ENCODE measurements at regions not wholly inside any gene's neighbourhood (a gene's known extent, or its start where the extent isn't known, plus 50 kb on each side); places are given as distances from the start of the nearest gene placed in this dataset.
A peak's percentile ranks its signal among the peaks of the same experiment; 100 is the strongest.

GRCh38 chr3:13161771-13162535 lies 88.7 kb upstream of the IQSEC1 start:
- no peaks in the 10 kb centered on the region for H3K79me1 ChIP-seq (ENCODE audit: low read depth, low read length)
- no peak overlapping the region for H2AFZ ChIP-seq (ENCODE audit: low read length)
- no peaks in the 10 kb centered on the region for H3K9me3 ChIP-seq (replicated peaks in 1 of 2; ENCODE audit: control insufficient read depth in 2 of 2, insufficient read depth in 1 of 2, low read depth in 1 of 2, low read length in 2 of 2)
- peak overlapping the region; percentile 84 for H3K14ac ChIP-seq (ENCODE audit: low read length)
- no peak overlapping the region for H3K4ac ChIP-seq (ENCODE audit: low read length)
- H4K91ac ChIP-seq (ENCODE audit: low read depth, low read length, poor library complexity): no peak overlapping the region
- no peak overlapping the region for H4K8ac ChIP-seq (ENCODE audit: low read depth, low read length)
- H2BK5ac ChIP-seq (ENCODE audit: low read length): peak overlapping the region; percentile 33
- H2BK12ac ChIP-seq (ENCODE audit: low read length): no peak overlapping the region
- no peak overlapping the region for H3K4me2 ChIP-seq (ENCODE audit: insufficient read depth, low read length, poor library complexity, severe bottlenecking)
- H3K27ac ChIP-seq (replicated peaks; ENCODE audit: low read length): no peak overlapping the region
- WGBS, 2 donors (ENCODE audit: extremely low coverage in 2 of 2, insufficient read length in 2 of 2, insufficient replicate concordance in 1 of 2): no CpG with 5 or more reads among the region's 18 CpGs
- H3K36me3 ChIP-seq (replicated peaks in 1 of 2; ENCODE audit: control insufficient read depth in 2 of 2, insufficient read depth in 2 of 2, low read length in 2 of 2): no peaks in the 10 kb centered on the region
- no peak for DNase-seq (ENCODE audit: low spot score)
- H3K9ac ChIP-seq (ENCODE audit: low read depth, low read length, poor library complexity): no peak overlapping the region
- H2BK15ac ChIP-seq (ENCODE audit: low read length): peak overlapping the region; percentile 30
- peak overlapping the region; percentile 70 for H2BK120ac ChIP-seq (ENCODE audit: low read depth, low read length)
- H3K4me3 ChIP-seq (ENCODE audit: low read length in 2 of 2): no peak overlapping the region
- H3K4me1 ChIP-seq (ENCODE audit: control insufficient read depth in 2 of 2, insufficient read depth in 1 of 2, low read depth in 1 of 2, low read length in 2 of 2): peaks cover 10 to 12% of the 10 kb centered on the region in 2 donors
- H3K18ac ChIP-seq (ENCODE audit: low read length): peak overlapping the region; percentile 92
- H3K27me3 ChIP-seq (ENCODE audit: control insufficient read depth in 3 of 3, insufficient read depth in 3 of 3, low read depth in 1 of 3, low read length in 3 of 3): no peaks in the 10 kb centered on the region
- H2AK5ac ChIP-seq (ENCODE audit: low read depth, low read length): peak overlapping the region; percentile 23
- peak overlapping the region; percentile 90 for H3K23ac ChIP-seq (ENCODE audit: low read depth, low read length, poor library complexity)

- no peak overlapping the region for H4K91ac ChIP-seq (ENCODE audit: low read depth, low read length, poor library complexity)
- no peak overlapping the region for H3K27ac ChIP-seq (replicated peaks; ENCODE audit: low read length)
- H3K79me1 ChIP-seq (ENCODE audit: low read depth, low read length): no peaks in the 10 kb centered on the region
- H2BK12ac ChIP-seq (ENCODE audit: low read length): no peak overlapping the region
- H2AK5ac ChIP-seq (ENCODE audit: low read depth, low read length): peak overlapping the region; percentile 23
- H3K27me3 ChIP-seq (ENCODE audit: control insufficient read depth in 3 of 3, insufficient read depth in 3 of 3, low read depth in 1 of 3, low read length in 3 of 3): no peaks in the 10 kb centered on the region
- H4K8ac ChIP-seq (ENCODE audit: low read depth, low read length): no peak overlapping the region
- no peaks in the 10 kb centered on the region for H3K36me3 ChIP-seq (replicated peaks in 1 of 2; ENCODE audit: control insufficient read depth in 2 of 2, insufficient read depth in 2 of 2, low read length in 2 of 2)
- no peak overlapping the region for H3K4me2 ChIP-seq (ENCODE audit: insufficient read depth, low read length, poor library complexity, severe bottlenecking)
- WGBS, 2 donors (ENCODE audit: extremely low coverage in 2 of 2, insufficient read length in 2 of 2, insufficient replicate concordance in 1 of 2): no CpG with 5 or more reads among the region's 21 CpGs
- peak overlapping the region; percentile 70 for H2BK120ac ChIP-seq (ENCODE audit: low read depth, low read length)
- H3K9ac ChIP-seq (ENCODE audit: low read depth, low read length, poor library complexity): no peak overlapping the region
- peaks cover 10 to 12% of the 10 kb centered on the region in 2 donors for H3K4me1 ChIP-seq (ENCODE audit: control insufficient read depth in 2 of 2, insufficient read depth in 1 of 2, low read depth in 1 of 2, low read length in 2 of 2)
- H3K14ac ChIP-seq (ENCODE audit: low read length): no peak overlapping the region
- peak overlapping the region; percentile 30 for H2BK15ac ChIP-seq (ENCODE audit: low read length)
- H3K18ac ChIP-seq (ENCODE audit: low read length): peak overlapping the region; percentile 74
- H2AFZ ChIP-seq (ENCODE audit: low read length): peak overlapping the region; percentile 54
- DNase-seq (ENCODE audit: low spot score): no peak
- peaks cover 2 to 6% of the 10 kb centered on the region in 2 donors for H3K9me3 ChIP-seq (replicated peaks in 1 of 2; ENCODE audit: control insufficient read depth in 2 of 2, insufficient read depth in 1 of 2, low read depth in 1 of 2, low read length in 2 of 2)
- no peak overlapping the region for H3K4me3 ChIP-seq (ENCODE audit: low read length in 2 of 2)
- peak overlapping the region; percentile 33 for H2BK5ac ChIP-seq (ENCODE audit: low read length)
- no peak overlapping the region for H3K4ac ChIP-seq (ENCODE audit: low read length)
- peak overlapping the region; percentile 90 for H3K23ac ChIP-seq (ENCODE audit: low read depth, low read length, poor library complexity)
Observed at GRCh38 chr3:13161021-13161759, 88.0 kb upstream of the IQSEC1 start.

- no peak overlapping the region for H2BK15ac ChIP-seq (ENCODE audit: low read length)
- no peaks in the 10 kb centered on the region for H3K79me1 ChIP-seq (ENCODE audit: low read depth, low read length)
- no peak for DNase-seq (ENCODE audit: low spot score)
- no peak overlapping the region for H4K91ac ChIP-seq (ENCODE audit: low read depth, low read length, poor library complexity)
- H3K9me3 ChIP-seq (replicated peaks in 1 of 2; ENCODE audit: control insufficient read depth in 2 of 2, insufficient read depth in 1 of 2, low read depth in 1 of 2, low read length in 2 of 2): peaks cover 4 to 6% of the 10 kb centered on the region in 2 donors
- peak overlapping the region; percentile 54 for H2AFZ ChIP-seq (ENCODE audit: low read length)
- H2BK120ac ChIP-seq (ENCODE audit: low read depth, low read length): no peak overlapping the region
- H2BK12ac ChIP-seq (ENCODE audit: low read length): peak overlapping the region; percentile 30
- no peak overlapping the region for H2BK5ac ChIP-seq (ENCODE audit: low read length)
- no peak overlapping the region for H3K4ac ChIP-seq (ENCODE audit: low read length)
- H3K4me1 ChIP-seq (ENCODE audit: control insufficient read depth in 2 of 2, insufficient read depth in 1 of 2, low read depth in 1 of 2, low read length in 2 of 2): peaks cover 10 to 12% of the 10 kb centered on the region in 2 donors
- H2AK5ac ChIP-seq (ENCODE audit: low read depth, low read length): no peak overlapping the region
- H3K23ac ChIP-seq (ENCODE audit: low read depth, low read length, poor library complexity): no peak overlapping the region
- H3K36me3 ChIP-seq (replicated peaks in 1 of 2; ENCODE audit: control insufficient read depth in 2 of 2, insufficient read depth in 2 of 2, low read length in 2 of 2): no peaks in the 10 kb centered on the region
- no peak overlapping the region for H4K8ac ChIP-seq (ENCODE audit: low read depth, low read length)
- H3K9ac ChIP-seq (ENCODE audit: low read depth, low read length, poor library complexity): no peak overlapping the region
- H3K4me2 ChIP-seq (ENCODE audit: insufficient read depth, low read length, poor library complexity, severe bottlenecking): no peak overlapping the region
- H3K4me3 ChIP-seq (ENCODE audit: low read length in 2 of 2): no peak overlapping the region
- WGBS, 2 donors (ENCODE audit: extremely low coverage in 2 of 2, insufficient read length in 2 of 2, insufficient replicate concordance in 1 of 2): no CpG with 5 or more reads among the region's 1 CpG
- peak overlapping the region; percentile 52 for H3K18ac ChIP-seq (ENCODE audit: low read length)
- no peaks in the 10 kb centered on the region for H3K27me3 ChIP-seq (ENCODE audit: control insufficient read depth in 3 of 3, insufficient read depth in 3 of 3, low read depth in 1 of 3, low read length in 3 of 3)
- no peak overlapping the region for H3K27ac ChIP-seq (replicated peaks; ENCODE audit: low read length)
- peak overlapping the region; percentile 72 for H3K14ac ChIP-seq (ENCODE audit: low read length)
Observed at GRCh38 chr3:13160619-13161018, 87.4 kb upstream of the IQSEC1 start.

- Histone ChIP-seq H4K91ac (ENCODE audit: low read depth, low read length, poor library complexity) (no peak overlapping the region), H2BK5ac (ENCODE audit: low read length) (no peak overlapping the region), H2BK12ac (ENCODE audit: low read length) (no peak overlapping the region), H3K4me3 (ENCODE audit: low read length in 2 of 2) (no peak overlapping the region), H3K27ac (replicated peaks; ENCODE audit: low read length) (no peak overlapping the region), H4K8ac (ENCODE audit: low read depth, low read length) (no peak overlapping the region), H3K27me3 (ENCODE audit: control insufficient read depth in 3 of 3, insufficient read depth in 3 of 3, low read depth in 1 of 3, low read length in 3 of 3) (no peaks in the 10 kb centered on the region), H3K4ac (ENCODE audit: low read length) (no peak overlapping the region), H3K36me3 (replicated peaks in 1 of 2; ENCODE audit: control insufficient read depth in 2 of 2, insufficient read depth in 2 of 2, low read length in 2 of 2) (no peaks in the 10 kb centered on the region), H2AFZ (ENCODE audit: low read length) (no peak overlapping the region), H2BK15ac (ENCODE audit: low read length) (no peak overlapping the region), H2AK5ac (ENCODE audit: low read depth, low read length) (no peak overlapping the region), H3K18ac (ENCODE audit: low read length) (no peak overlapping the region), H3K9me3 (replicated peaks in 1 of 2; ENCODE audit: control insufficient read depth in 2 of 2, insufficient read depth in 1 of 2, low read depth in 1 of 2, low read length in 2 of 2) (peaks cover 6 to 8% of the 10 kb centered on the region in 2 donors), H3K4me2 (ENCODE audit: insufficient read depth, low read length, poor library complexity, severe bottlenecking) (no peak overlapping the region), H3K9ac (ENCODE audit: low read depth, low read length, poor library complexity) (no peak overlapping the region), H3K4me1 (ENCODE audit: control insufficient read depth in 2 of 2, insufficient read depth in 1 of 2, low read depth in 1 of 2, low read length in 2 of 2) (peaks cover 10 to 12% of the 10 kb centered on the region in 2 donors), H2BK120ac (ENCODE audit: low read depth, low read length) (no peak overlapping the region), H3K23ac (ENCODE audit: low read depth, low read length, poor library complexity) (no peak overlapping the region), H3K79me1 (ENCODE audit: low read depth, low read length) (no peaks in the 10 kb centered on the region), H3K14ac (ENCODE audit: low read length) (no peak overlapping the region)
- DNase-seq (ENCODE audit: low spot score): no peak
- no CpG with 5 or more reads among the region's 4 CpGs for WGBS, 2 donors (ENCODE audit: extremely low coverage in 2 of 2, insufficient read length in 2 of 2, insufficient replicate concordance in 1 of 2)
Observed at GRCh38 chr3:13159890-13160289, 86.7 kb upstream of the IQSEC1 start.
